ENCODE measurements at regions not wholly inside any gene's neighbourhood (a gene's known extent, or its start where the extent isn't known, plus 50 kb on each side); places are given as distances from the start of the nearest gene placed in this dataset.
A peak's percentile ranks its signal among the peaks of the same experiment; 100 is the strongest.

DNA sequence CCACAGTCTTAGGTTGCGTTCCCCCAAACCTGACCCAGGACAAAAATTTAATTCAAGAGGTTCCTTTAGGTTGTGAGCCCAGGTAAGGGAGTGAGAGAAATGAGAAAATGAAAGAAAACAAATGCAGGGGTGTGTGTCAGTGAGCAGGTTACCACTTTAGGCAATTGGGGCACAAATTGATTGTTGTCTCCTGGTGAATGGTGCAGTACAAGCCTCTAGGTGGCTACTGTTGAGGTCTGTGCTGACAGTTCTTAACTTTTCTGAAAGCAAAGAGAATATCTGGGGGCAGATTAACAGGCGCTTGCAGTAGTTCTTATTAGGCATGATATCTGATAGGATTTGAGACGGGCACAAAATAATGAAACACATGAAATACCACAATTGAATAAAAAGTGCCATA is 894.6 kb downstream of the FAM181B start:
- TF ChIP-seq EZH2phosphoT487 (IDR thresholded peaks at IDR 0.05) (no peak), EZH2 (IDR thresholded peaks at IDR 0.05) (no peak)
- TF ChIP-seq, protein P1, sequence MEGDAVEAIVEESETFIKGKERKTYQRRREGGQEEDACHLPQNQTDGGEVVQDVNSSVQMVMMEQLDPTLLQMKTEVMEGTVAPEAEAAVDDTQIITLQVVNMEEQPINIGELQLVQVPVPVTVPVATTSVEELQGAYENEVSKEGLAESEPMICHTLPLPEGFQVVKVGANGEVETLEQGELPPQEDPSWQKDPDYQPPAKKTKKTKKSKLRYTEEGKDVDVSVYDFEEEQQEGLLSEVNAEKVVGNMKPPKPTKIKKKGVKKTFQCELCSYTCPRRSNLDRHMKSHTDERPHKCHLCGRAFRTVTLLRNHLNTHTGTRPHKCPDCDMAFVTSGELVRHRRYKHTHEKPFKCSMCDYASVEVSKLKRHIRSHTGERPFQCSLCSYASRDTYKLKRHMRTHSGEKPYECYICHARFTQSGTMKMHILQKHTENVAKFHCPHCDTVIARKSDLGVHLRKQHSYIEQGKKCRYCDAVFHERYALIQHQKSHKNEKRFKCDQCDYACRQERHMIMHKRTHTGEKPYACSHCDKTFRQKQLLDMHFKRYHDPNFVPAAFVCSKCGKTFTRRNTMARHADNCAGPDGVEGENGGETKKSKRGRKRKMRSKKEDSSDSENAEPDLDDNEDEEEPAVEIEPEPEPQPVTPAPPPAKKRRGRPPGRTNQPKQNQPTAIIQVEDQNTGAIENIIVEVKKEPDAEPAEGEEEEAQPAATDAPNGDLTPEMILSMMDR (IDR thresholded peaks at IDR 0.05): peak; percentile 21

All from neural progenitor cell (in vitro differentiated cells).